ENCODE measurements at regions not wholly inside any gene's neighbourhood (a gene's known extent, or its start where the extent isn't known, plus 50 kb on each side); places are given as distances from the start of the nearest gene placed in this dataset.

GRCh38 chr22:26884921-26885320 is 227.5 kb downstream of the MIAT start:
- POLR2A ChIA-PET = no interaction called here

GRCh38 chr22:26885441-26886261 is 228.3 kb downstream of the MIAT start:
- CTCF ChIA-PET = no interaction called here
- H3K4me1 Mint-ChIP-seq = no peaks in the 10 kb centered on the region

More at GRCh38 chr22:26884921-26885320, 227.5 kb downstream of the MIAT start:
- Mint-ChIP-seq H3K4me3 (no peak overlapping the region), H3K36me3 (peaks cover 0 to 63% (median 31%) of the 10 kb centered on the region in 5 donors), H3K27ac (no peak overlapping the region), H3K4me1 (no peaks in the 10 kb centered on the region), H3K27me3 (no peaks in the 10 kb centered on the region), H3K9me3 (peaks cover 0 to 2% (median 0%) of the 10 kb centered on the region in 11 donors)
- CTCF ChIA-PET = no interaction called here
- Histone ChIP-seq H3K4me3 (ENCODE audit: low read length) (no peak overlapping the region), H3K36me3 (ENCODE audit: control insufficient read depth in 2 of 3, insufficient read depth in 3 of 3, low read length in 3 of 3) (peaks cover 0 to 7% (median 0%) of the 10 kb centered on the region in 3 experiments), H3K27ac (ENCODE audit: low read depth, low read length) (no peak overlapping the region), H3K4me1 (ENCODE audit: control insufficient read depth in 2 of 2, insufficient read depth in 2 of 2, low read length in 2 of 2) (no peaks in the 10 kb centered on the region), H3K9me3 (ENCODE audit: control insufficient read depth in 2 of 3, low read length in 3 of 3) (no peaks in the 10 kb centered on the region), H3K27me3 (ENCODE audit: control insufficient read depth in 2 of 2, insufficient read depth in 2 of 2, low read length in 2 of 2) (no peaks in the 10 kb centered on the region)
- intact Hi-C loops (cut with micrococcal nuclease) = no loop called here
- no peak for DNase-seq
- ATAC-seq = no peak

GRCh38 chr22:26887456-26887855 is 230.1 kb downstream of the MIAT start:
- no peak for ATAC-seq
- Histone ChIP-seq H3K27ac (ENCODE audit: low read depth, low read length) (no peak overlapping the region), H3K4me1 (ENCODE audit: control insufficient read depth in 2 of 2, insufficient read depth in 2 of 2, low read length in 2 of 2) (no peaks in the 10 kb centered on the region), H3K36me3 (ENCODE audit: control insufficient read depth in 2 of 3, insufficient read depth in 3 of 3, low read length in 3 of 3) (peaks cover 0 to 5% (median 0%) of the 10 kb centered on the region in 3 experiments), H3K4me3 (ENCODE audit: low read length) (no peak overlapping the region), H3K27me3 (ENCODE audit: control insufficient read depth in 2 of 2, insufficient read depth in 2 of 2, low read length in 2 of 2) (no peaks in the 10 kb centered on the region), H3K9me3 (ENCODE audit: control insufficient read depth in 2 of 3, low read length in 3 of 3) (no peaks in the 10 kb centered on the region)
- ChIA-PET CTCF (no interaction called here), POLR2A (no interaction called here)
- no peak overlapping the region for H3K27ac Mint-ChIP-seq
- peaks cover 0 to 46% (median 16%) of the 10 kb centered on the region in 5 donors for H3K36me3 Mint-ChIP-seq
- no peak overlapping the region for H3K4me3 Mint-ChIP-seq
- peaks cover 0 to 2% (median 0%) of the 10 kb centered on the region in 11 donors for H3K9me3 Mint-ChIP-seq
- no peak for DNase-seq
- intact Hi-C loops (cut with micrococcal nuclease) = no loop called here
- peaks cover 0 to 9% (median 0%) of the 10 kb centered on the region in 5 donors for H3K27me3 Mint-ChIP-seq
- H3K4me1 Mint-ChIP-seq = no peaks in the 10 kb centered on the region

More at GRCh38 chr22:26885441-26886261, 228.3 kb downstream of the MIAT start:
- peaks cover 0 to 63% (median 31%) of the 10 kb centered on the region in 5 donors for H3K36me3 Mint-ChIP-seq
- DNase-seq (no peak), ATAC-seq (no peak)
- no peaks in the 10 kb centered on the region for H3K27me3 Mint-ChIP-seq
- no peak overlapping the region for H3K27ac ChIP-seq (ENCODE audit: low read depth, low read length)
- no peak overlapping the region for H3K4me3 ChIP-seq (ENCODE audit: low read length)
- peaks cover 0 to 2% (median 0%) of the 10 kb centered on the region in 11 donors for H3K9me3 Mint-ChIP-seq
- intact Hi-C loops (cut with micrococcal nuclease) = no loop called here
- H3K4me3 Mint-ChIP-seq = no peak overlapping the region
- H3K36me3 ChIP-seq (ENCODE audit: control insufficient read depth in 2 of 3, insufficient read depth in 3 of 3, low read length in 3 of 3) = peaks cover 0 to 5% (median 0%) of the 10 kb centered on the region in 3 experiments
- no peaks in the 10 kb centered on the region for H3K27me3 ChIP-seq (ENCODE audit: control insufficient read depth in 2 of 2, insufficient read depth in 2 of 2, low read length in 2 of 2)
- H3K4me1 ChIP-seq (ENCODE audit: control insufficient read depth in 2 of 2, insufficient read depth in 2 of 2, low read length in 2 of 2) = no peaks in the 10 kb centered on the region
- no peak overlapping the region for H3K27ac Mint-ChIP-seq
- no peaks in the 10 kb centered on the region for H3K9me3 ChIP-seq (ENCODE audit: control insufficient read depth in 2 of 3, low read length in 3 of 3)
- POLR2A ChIA-PET = no interaction called here

DNA sequence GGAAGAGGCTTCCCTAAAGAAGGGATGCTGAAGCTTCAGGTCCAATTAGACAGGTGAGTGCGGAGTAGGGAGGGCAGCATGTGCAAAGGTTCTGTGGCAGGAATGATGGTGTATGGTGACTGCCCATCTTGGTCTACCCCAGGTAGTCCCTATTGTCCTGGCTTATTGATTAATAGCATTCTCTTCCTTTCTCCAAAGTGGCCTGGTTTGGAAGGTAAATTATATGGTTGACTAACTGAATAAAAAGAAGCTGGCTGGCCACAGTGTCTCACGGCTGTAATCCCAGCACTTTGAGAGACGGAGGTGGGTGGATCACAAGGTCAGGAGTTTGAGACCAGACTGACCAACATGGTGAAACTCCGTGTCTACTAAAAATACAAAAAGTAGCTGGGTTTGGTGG is 230.5 kb downstream of the MIAT start:
- Histone ChIP-seq H3K27ac (ENCODE audit: low read depth, low read length) (no peak overlapping the region), H3K36me3 (ENCODE audit: control insufficient read depth in 2 of 3, insufficient read depth in 3 of 3, low read length in 3 of 3) (peaks cover 0 to 5% (median 0%) of the 10 kb centered on the region in 3 experiments), H3K9me3 (ENCODE audit: control insufficient read depth in 2 of 3, low read length in 3 of 3) (no peaks in the 10 kb centered on the region), H3K27me3 (ENCODE audit: control insufficient read depth in 2 of 2, insufficient read depth in 2 of 2, low read length in 2 of 2) (no peaks in the 10 kb centered on the region), H3K4me3 (ENCODE audit: low read length) (no peak overlapping the region), H3K4me1 (ENCODE audit: control insufficient read depth in 2 of 2, insufficient read depth in 2 of 2, low read length in 2 of 2) (no peaks in the 10 kb centered on the region)
- peaks cover 0 to 43% (median 11%) of the 10 kb centered on the region in 5 donors for H3K36me3 Mint-ChIP-seq
- H3K27ac Mint-ChIP-seq = no peak overlapping the region
- no peak overlapping the region for H3K4me3 Mint-ChIP-seq
- H3K4me1 Mint-ChIP-seq = no peaks in the 10 kb centered on the region
- POLR2A ChIA-PET = no interaction called here
- intact Hi-C loops (cut with micrococcal nuclease) = no loop called here
- CTCF ChIA-PET = no interaction called here
- H3K27me3 Mint-ChIP-seq = peaks cover 0 to 10% (median 0%) of the 10 kb centered on the region in 5 donors
- no peak for DNase-seq
- peaks cover 0 to 2% (median 0%) of the 10 kb centered on the region in 11 donors for H3K9me3 Mint-ChIP-seq
- no peak for ATAC-seq

- CTCF ChIA-PET = no interaction called here
- H3K27ac Mint-ChIP-seq = no peak overlapping the region
Observed at GRCh38 chr22:26888887-26889286, 231.5 kb downstream of the MIAT start.

GRCh38 chr22:26889802-26890201 is 232.4 kb downstream of the MIAT start:
- peaks cover 0 to 3% (median 0%) of the 10 kb centered on the region in 11 donors for H3K9me3 Mint-ChIP-seq
- H3K27me3 Mint-ChIP-seq = peaks cover 0 to 26% (median 0%) of the 10 kb centered on the region in 5 donors
- no peaks in the 10 kb centered on the region for H3K9me3 ChIP-seq (ENCODE audit: control insufficient read depth in 2 of 3, low read length in 3 of 3)
- H3K36me3 ChIP-seq (ENCODE audit: control insufficient read depth in 2 of 3, insufficient read depth in 3 of 3, low read length in 3 of 3) = peaks cover 0 to 3% (median 0%) of the 10 kb centered on the region in 3 experiments
- H3K4me1 Mint-ChIP-seq = no peaks in the 10 kb centered on the region
- ChIA-PET POLR2A (no interaction called here), CTCF (no interaction called here)
- H3K27ac ChIP-seq (ENCODE audit: low read depth, low read length) = no peak overlapping the region
- no peak overlapping the region for H3K27ac Mint-ChIP-seq
- ATAC-seq = no peak
- no peaks in the 10 kb centered on the region for H3K27me3 ChIP-seq (ENCODE audit: control insufficient read depth in 2 of 2, insufficient read depth in 2 of 2, low read length in 2 of 2)
- intact Hi-C loops (cut with micrococcal nuclease) = no loop called here
- H3K4me1 ChIP-seq (ENCODE audit: control insufficient read depth in 2 of 2, insufficient read depth in 2 of 2, low read length in 2 of 2) = no peaks in the 10 kb centered on the region
- no peak overlapping the region for H3K4me3 Mint-ChIP-seq
- H3K36me3 Mint-ChIP-seq = peaks cover 0 to 33% (median 5%) of the 10 kb centered on the region in 5 donors
- no peak overlapping the region for H3K4me3 ChIP-seq (ENCODE audit: low read length)
- no peak for DNase-seq

More at GRCh38 chr22:26888887-26889286, 231.5 kb downstream of the MIAT start:
- peaks cover 0 to 20% (median 0%) of the 10 kb centered on the region in 5 donors for H3K27me3 Mint-ChIP-seq
- H3K4me1 Mint-ChIP-seq = no peaks in the 10 kb centered on the region
- no peaks in the 10 kb centered on the region for H3K9me3 Mint-ChIP-seq
- Histone ChIP-seq H3K4me3 (ENCODE audit: low read length) (no peak overlapping the region), H3K36me3 (ENCODE audit: control insufficient read depth in 2 of 3, insufficient read depth in 3 of 3, low read length in 3 of 3) (peaks cover 0 to 5% (median 0%) of the 10 kb centered on the region in 3 experiments), H3K4me1 (ENCODE audit: control insufficient read depth in 2 of 2, insufficient read depth in 2 of 2, low read length in 2 of 2) (no peaks in the 10 kb centered on the region), H3K27ac (ENCODE audit: low read depth, low read length) (no peak overlapping the region), H3K9me3 (ENCODE audit: control insufficient read depth in 2 of 3, low read length in 3 of 3) (no peaks in the 10 kb centered on the region), H3K27me3 (ENCODE audit: control insufficient read depth in 2 of 2, insufficient read depth in 2 of 2, low read length in 2 of 2) (no peaks in the 10 kb centered on the region)
- no peak for DNase-seq
- POLR2A ChIA-PET = no interaction called here
- H3K4me3 Mint-ChIP-seq = no peak overlapping the region
- ATAC-seq = no peak
- intact Hi-C loops (cut with micrococcal nuclease) = no loop called here
- peaks cover 0 to 37% (median 3%) of the 10 kb centered on the region in 5 donors for H3K36me3 Mint-ChIP-seq

DNA sequence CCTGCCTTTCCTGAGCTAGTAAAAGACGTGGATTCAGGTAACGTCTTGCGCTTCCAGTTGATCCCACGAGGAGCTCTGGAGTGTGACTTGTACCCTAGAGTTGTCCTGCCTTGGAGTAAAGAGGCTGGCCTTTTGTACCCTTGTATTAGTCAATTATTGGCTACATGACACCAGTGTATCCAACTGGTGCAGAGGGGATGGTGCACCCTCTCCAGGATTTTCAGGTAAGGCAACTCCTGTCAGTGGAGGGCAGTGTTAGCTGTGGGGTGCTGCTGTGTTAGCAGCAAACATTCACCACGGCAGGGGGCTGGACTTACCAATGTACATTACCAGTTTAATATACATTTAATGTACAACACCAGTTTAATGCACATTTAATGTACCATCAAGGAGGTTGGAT is 233.5 kb downstream of the MIAT start:
- H3K36me3 ChIP-seq (ENCODE audit: control insufficient read depth in 2 of 3, insufficient read depth in 3 of 3, low read length in 3 of 3) = no peaks in the 10 kb centered on the region
- ATAC-seq = no peak
- DNase-seq = no peak
- no peak overlapping the region for H3K27ac ChIP-seq (ENCODE audit: low read depth, low read length)
- H3K9me3 Mint-ChIP-seq = peaks cover 0 to 3% (median 0%) of the 10 kb centered on the region in 11 donors
- H3K4me3 Mint-ChIP-seq = no peak overlapping the region
- H3K27ac Mint-ChIP-seq = no peak overlapping the region
- no peaks in the 10 kb centered on the region for H3K4me1 ChIP-seq (ENCODE audit: control insufficient read depth in 2 of 2, insufficient read depth in 2 of 2, low read length in 2 of 2)
- ChIA-PET POLR2A (no interaction called here), CTCF (no interaction called here)
- intact Hi-C loops (cut with micrococcal nuclease) = no loop called here
- no peak overlapping the region for H3K4me3 ChIP-seq (ENCODE audit: low read length)
- H3K9me3 ChIP-seq (ENCODE audit: control insufficient read depth in 2 of 3, low read length in 3 of 3) = no peaks in the 10 kb centered on the region
- H3K36me3 Mint-ChIP-seq = peaks cover 0 to 31% (median 5%) of the 10 kb centered on the region in 5 donors
- H3K4me1 Mint-ChIP-seq = no peaks in the 10 kb centered on the region
- H3K27me3 ChIP-seq (ENCODE audit: control insufficient read depth in 2 of 2, insufficient read depth in 2 of 2, low read length in 2 of 2) = no peaks in the 10 kb centered on the region
- H3K27me3 Mint-ChIP-seq = peaks cover 0 to 27% (median 0%) of the 10 kb centered on the region in 5 donors

Measured in naive thymus-derived CD4-positive, alpha-beta T cell (primary cell).